Sigmoid colon (tissue), 4 donors: ENCODE measurements at regions not wholly inside any gene's neighbourhood (a gene's known extent, or its start where the extent isn't known, plus 50 kb on each side); places are given as distances from the start of the nearest gene placed in this dataset.

Experiments
- EP300 ChIP-seq, 4 donors: sonication (generic); formaldehyde crosslinking; IDR thresholded peaks; one replicate each; pipeline ENCODE4 v1.6.1; 2017; ENCODE audit warnings: antibody characterized with exemption in 4 of 4
- POLR2A ChIP-seq, 2 donors: fragments of 450-650 bp; IDR thresholded peaks; one replicate each; pipeline ENCODE4 v1.6.1; 2016; ENCODE audit warnings: antibody characterized with exemption in 2 of 2, mild to moderate bottlenecking in 2 of 2, moderate library complexity in 2 of 2
- TF ChIP-seq, protein P1 (sequence below), 4 experiments: fragments of 450-650 bp in 3 of 4; fragments of 200-600 bp in 1 of 4; IDR thresholded peaks; one replicate each; pipeline ENCODE4 v1.5.1; 2016 to 2019; ENCODE audit warnings: antibody characterized with exemption in 4 of 4, mild to moderate bottlenecking in 3 of 4, moderate library complexity in 2 of 4

DNA sequence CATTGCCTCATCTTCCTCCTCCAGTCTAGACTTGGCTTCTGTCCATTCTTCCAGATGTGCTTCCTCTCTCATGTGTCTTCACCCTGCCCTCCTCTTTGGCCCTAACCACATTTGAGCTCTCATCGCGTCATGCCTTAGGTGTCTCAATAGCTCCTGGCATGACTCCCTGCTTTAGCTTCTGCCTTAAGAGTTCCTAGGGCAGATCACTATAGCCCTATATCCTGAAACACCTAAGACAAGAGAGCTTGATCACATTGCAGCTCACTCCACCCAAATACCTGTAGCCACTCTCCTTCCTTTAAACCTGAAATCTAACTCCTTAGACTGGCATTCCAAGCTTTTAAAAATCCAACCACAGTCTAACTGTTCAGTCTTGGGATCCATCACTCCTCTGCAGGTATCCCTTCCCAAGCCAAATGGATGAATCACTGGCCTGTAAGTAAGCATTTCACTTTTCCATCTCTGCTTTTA, 69.0 kb upstream of the STXBP5 start:
- TF ChIP-seq, protein P1, sequence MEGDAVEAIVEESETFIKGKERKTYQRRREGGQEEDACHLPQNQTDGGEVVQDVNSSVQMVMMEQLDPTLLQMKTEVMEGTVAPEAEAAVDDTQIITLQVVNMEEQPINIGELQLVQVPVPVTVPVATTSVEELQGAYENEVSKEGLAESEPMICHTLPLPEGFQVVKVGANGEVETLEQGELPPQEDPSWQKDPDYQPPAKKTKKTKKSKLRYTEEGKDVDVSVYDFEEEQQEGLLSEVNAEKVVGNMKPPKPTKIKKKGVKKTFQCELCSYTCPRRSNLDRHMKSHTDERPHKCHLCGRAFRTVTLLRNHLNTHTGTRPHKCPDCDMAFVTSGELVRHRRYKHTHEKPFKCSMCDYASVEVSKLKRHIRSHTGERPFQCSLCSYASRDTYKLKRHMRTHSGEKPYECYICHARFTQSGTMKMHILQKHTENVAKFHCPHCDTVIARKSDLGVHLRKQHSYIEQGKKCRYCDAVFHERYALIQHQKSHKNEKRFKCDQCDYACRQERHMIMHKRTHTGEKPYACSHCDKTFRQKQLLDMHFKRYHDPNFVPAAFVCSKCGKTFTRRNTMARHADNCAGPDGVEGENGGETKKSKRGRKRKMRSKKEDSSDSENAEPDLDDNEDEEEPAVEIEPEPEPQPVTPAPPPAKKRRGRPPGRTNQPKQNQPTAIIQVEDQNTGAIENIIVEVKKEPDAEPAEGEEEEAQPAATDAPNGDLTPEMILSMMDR (IDR thresholded peaks at IDR 0.05): no peak
- TF ChIP-seq EP300 (IDR thresholded peaks at IDR 0.05) (no peak), POLR2A (IDR thresholded peaks at IDR 0.05) (no peak)
